ENCODE measurements at regions not wholly inside any gene's neighbourhood (a gene's known extent, or its start where the extent isn't known, plus 50 kb on each side); places are given as distances from the start of the nearest gene placed in this dataset.

- Mint-ChIP-seq H3K4me1 (no peaks in the 10 kb centered on the region), H3K27ac (no peak overlapping the region), H3K9me3 (no peaks in the 10 kb centered on the region), H3K4me3 (no peak overlapping the region), H3K27me3 (peaks cover 24% of the 10 kb centered on the region)
- DNase-seq = no peak
- no peak for ATAC-seq
Measured at GRCh38 chr22:49235463-49236300, 592.0 kb downstream of the BRD1 start.

- no peak overlapping the region for H3K27ac Mint-ChIP-seq
- peaks cover 24% of the 10 kb centered on the region for H3K27me3 Mint-ChIP-seq
- no peaks in the 10 kb centered on the region for H3K9me3 Mint-ChIP-seq
- H3K4me1 Mint-ChIP-seq = no peaks in the 10 kb centered on the region
- DNase-seq (no peak), ATAC-seq (no peak)
- H3K4me3 Mint-ChIP-seq = no peak overlapping the region
Measured at GRCh38 chr22:49234459-49234858, 593.2 kb downstream of the BRD1 start.

- no peak for ATAC-seq
- H3K9me3 Mint-ChIP-seq = no peaks in the 10 kb centered on the region
- H3K27me3 Mint-ChIP-seq = peaks cover 24% of the 10 kb centered on the region
- no peaks in the 10 kb centered on the region for H3K4me1 Mint-ChIP-seq
- DNase-seq = no peak
- no peak overlapping the region for H3K27ac Mint-ChIP-seq
- no peak overlapping the region for H3K4me3 Mint-ChIP-seq
Measured at GRCh38 chr22:49233507-49234100, 594.1 kb downstream of the BRD1 start.

GRCh38 chr22:49232319-49233067, 595.2 kb downstream of the BRD1 start:
- ATAC-seq = no peak
- Mint-ChIP-seq H3K4me1 (no peaks in the 10 kb centered on the region), H3K27me3 (peaks cover 24% of the 10 kb centered on the region), H3K4me3 (no peak overlapping the region), H3K27ac (peak overlapping the region in 1 of 2 donors; percentile 61), H3K9me3 (no peaks in the 10 kb centered on the region)
- DNase-seq = no peak

- H3K4me1 Mint-ChIP-seq = no peaks in the 10 kb centered on the region
- peaks cover 8% of the 10 kb centered on the region for H3K27me3 Mint-ChIP-seq
- DNase-seq (no peak), ATAC-seq (no peak)
- no peak overlapping the region for H3K27ac Mint-ChIP-seq
- no peaks in the 10 kb centered on the region for H3K9me3 Mint-ChIP-seq
- H3K4me3 Mint-ChIP-seq = no peak overlapping the region
Measured at GRCh38 chr22:49230194-49230577, 597.5 kb downstream of the BRD1 start.

GRCh38 chr22:49229483-49230193, 598.0 kb downstream of the BRD1 start:
- Mint-ChIP-seq H3K27ac (peak overlapping the region in 1 of 2 donors; percentile 44), H3K4me3 (no peak overlapping the region), H3K4me1 (no peaks in the 10 kb centered on the region), H3K27me3 (peaks cover 8% of the 10 kb centered on the region), H3K9me3 (no peaks in the 10 kb centered on the region)
- no peak for ATAC-seq
- DNase-seq = no peak

- H3K4me1 Mint-ChIP-seq = no peaks in the 10 kb centered on the region
- no peak for DNase-seq
- no peak overlapping the region for H3K4me3 Mint-ChIP-seq
- peaks cover 8% of the 10 kb centered on the region for H3K27me3 Mint-ChIP-seq
- no peak overlapping the region for H3K27ac Mint-ChIP-seq
- H3K9me3 Mint-ChIP-seq = no peaks in the 10 kb centered on the region
- ATAC-seq = no peak
Measured at GRCh38 chr22:49228431-49229037, 599.1 kb downstream of the BRD1 start.

- H3K27me3 Mint-ChIP-seq = peaks cover 8% of the 10 kb centered on the region
- no peak overlapping the region for H3K4me3 Mint-ChIP-seq
- no peaks in the 10 kb centered on the region for H3K9me3 Mint-ChIP-seq
Measured at GRCh38 chr22:49227670-49228069, 600.0 kb downstream of the BRD1 start.

GRCh38 chr22:49226096-49226495, 601.6 kb downstream of the BRD1 start:
- no peak overlapping the region for H3K27ac Mint-ChIP-seq
- no peaks in the 10 kb centered on the region for H3K4me1 Mint-ChIP-seq
- ATAC-seq = no peak
- no peak for DNase-seq
- H3K4me3 Mint-ChIP-seq = no peak overlapping the region
- peaks cover 12% of the 10 kb centered on the region for H3K27me3 Mint-ChIP-seq
- no peaks in the 10 kb centered on the region for H3K9me3 Mint-ChIP-seq

More at GRCh38 chr22:49227670-49228069, 600.0 kb downstream of the BRD1 start:
- DNase-seq (no peak), ATAC-seq (no peak)
- no peaks in the 10 kb centered on the region for H3K4me1 Mint-ChIP-seq
- H3K27ac Mint-ChIP-seq = no peak overlapping the region

- Mint-ChIP-seq H3K4me3 (no peak overlapping the region), H3K27ac (no peak overlapping the region), H3K9me3 (peaks cover 0 to 5% of the 10 kb centered on the region in 2 donors), H3K27me3 (peaks cover 23% of the 10 kb centered on the region), H3K4me1 (no peaks in the 10 kb centered on the region)
- DNase-seq (no peak), ATAC-seq (no peak)
Measured at GRCh38 chr22:49224243-49224642, 603.4 kb downstream of the BRD1 start.

GRCh38 chr22:49218142-49218541, 609.5 kb downstream of the BRD1 start:
- no peak for ATAC-seq
- Mint-ChIP-seq H3K4me1 (no peaks in the 10 kb centered on the region), H3K27ac (no peak overlapping the region), H3K27me3 (peaks cover 63% of the 10 kb centered on the region), H3K9me3 (peaks cover 12 to 30% of the 10 kb centered on the region in 2 donors), H3K4me3 (no peak overlapping the region)
- DNase-seq = no peak

GRCh38 chr22:49216579-49216978, 611.1 kb downstream of the BRD1 start:
- no peak for ATAC-seq

GRCh38 chr22:49215840-49216239, 611.8 kb downstream of the BRD1 start:
- no peak overlapping the region for H3K4me3 Mint-ChIP-seq
- no peak for DNase-seq
- no peak overlapping the region for H3K27ac Mint-ChIP-seq
- peaks cover 12 to 30% of the 10 kb centered on the region in 2 donors for H3K9me3 Mint-ChIP-seq
- ATAC-seq = no peak
- no peaks in the 10 kb centered on the region for H3K4me1 Mint-ChIP-seq
- H3K27me3 Mint-ChIP-seq = peaks cover 53% of the 10 kb centered on the region

More at GRCh38 chr22:49216579-49216978, 611.1 kb downstream of the BRD1 start:
- H3K27me3 Mint-ChIP-seq = peaks cover 61% of the 10 kb centered on the region
- no peak overlapping the region for H3K4me3 Mint-ChIP-seq
- no peak for DNase-seq
- no peak overlapping the region for H3K27ac Mint-ChIP-seq
- H3K4me1 Mint-ChIP-seq = no peaks in the 10 kb centered on the region
- peaks cover 12 to 30% of the 10 kb centered on the region in 2 donors for H3K9me3 Mint-ChIP-seq

GRCh38 chr22:49214976-49215375, 612.7 kb downstream of the BRD1 start:
- no peak overlapping the region for H3K27ac Mint-ChIP-seq
- H3K4me1 Mint-ChIP-seq = no peaks in the 10 kb centered on the region
- DNase-seq (no peak), ATAC-seq (no peak)
- peaks cover 12 to 30% of the 10 kb centered on the region in 2 donors for H3K9me3 Mint-ChIP-seq
- no peak overlapping the region for H3K4me3 Mint-ChIP-seq
- peaks cover 51% of the 10 kb centered on the region for H3K27me3 Mint-ChIP-seq

Measured in stimulated activated naive CD8-positive, alpha-beta T cell treated with anti-CD3 and anti-CD28 coated beads, Interleukin-15, amount 100 ng/mL, for 72 hours (primary cell).